CD4-positive, alpha-beta T cell treated with Interleukin-10 for 1 hour (primary cell): ENCODE measurements at regions not wholly inside any gene's neighbourhood (a gene's known extent, or its start where the extent isn't known, plus 50 kb on each side); places are given as distances from the start of the nearest gene placed in this dataset.
"Not testable (repeated sequence)": the region's sequence is repeated elsewhere in the genome, so short reads cannot be mapped to it uniquely, and the experiment has no call there.

Experiments
- DNase-seq: peaks from one replicate; pipeline ENCODE4 v3.0.0-alpha.2; 2020

- DNase-seq, result no peak
These were observed 95.6 kb downstream of the RRAGB start for GRCh38 chrX:55813150-55813549.

- DNase-seq, result no peak
These were observed 98.0 kb downstream of the RRAGB start for GRCh38 chrX:55815546-55815945.

- DNase-seq, result no peak
These were observed 98.5 kb downstream of the RRAGB start for GRCh38 chrX:55816023-55816422.

- no peak for DNase-seq
These were observed 101.3 kb downstream of the RRAGB start for GRCh38 chrX:55818673-55819375.

GRCh38 chrX:55839485-55839884 is 121.9 kb downstream of the RRAGB start:
- DNase-seq, result no peak

GRCh38 chrX:55841962-55842752 is 124.6 kb downstream of the RRAGB start:
- no peak for DNase-seq

- not testable (repeated sequence) for DNase-seq
These were observed 149.2 kb downstream of the RRAGB start for GRCh38 chrX:55866779-55867178.

- peak; percentile 10 for DNase-seq
These were observed 149.7 kb downstream of the RRAGB start for GRCh38 chrX:55867181-55867651.

- DNase-seq, result no peak
These were observed 150.2 kb downstream of the RRAGB start for GRCh38 chrX:55867708-55868107.

- no peak for DNase-seq
These were observed 157.3 kb downstream of the RRAGB start for GRCh38 chrX:55874807-55875206.

GRCh38 chrX:55883541-55883940 is 166.0 kb downstream of the RRAGB start:
- not testable (repeated sequence) for DNase-seq

- DNase-seq, result peak; percentile 48
These were observed 190.5 kb downstream of the RRAGB start for GRCh38 chrX:55907968-55908607.

GRCh38 chrX:55908661-55909212 is 191.2 kb downstream of the RRAGB start:
- peak; percentile 11 for DNase-seq

GRCh38 chrX:55919367-55920221 is 202.0 kb downstream of the RRAGB start:
- no peak for DNase-seq

- DNase-seq, result no peak
These were observed 207.0 kb downstream of the RRAGB start for GRCh38 chrX:55924574-55924973.

- not testable (repeated sequence) for DNase-seq
These were observed 211.0 kb downstream of the RRAGB start for GRCh38 chrX:55928529-55928928.
